ENCODE measurements at regions not wholly inside any gene's neighbourhood (a gene's known extent, or its start where the extent isn't known, plus 50 kb on each side); places are given as distances from the start of the nearest gene placed in this dataset.

DNA sequence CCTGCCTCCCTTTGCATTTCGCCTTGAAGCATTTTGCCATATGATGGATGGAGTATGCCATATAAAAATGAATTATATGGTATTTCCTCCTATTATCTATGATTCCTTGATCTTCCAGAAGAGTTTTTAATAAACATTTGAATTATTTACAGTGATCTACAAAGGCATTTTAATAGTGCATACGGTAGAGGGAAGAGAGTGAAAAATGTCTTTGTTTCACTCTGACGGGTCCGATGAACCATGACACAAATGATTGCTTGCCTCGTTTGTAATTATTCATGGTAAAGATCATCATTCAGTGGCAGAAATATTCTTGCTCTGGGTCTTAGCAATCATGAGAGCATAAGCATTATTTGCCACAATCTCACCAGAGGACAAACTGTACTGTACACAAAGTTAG lies 1010.9 kb downstream of the NTRK3 start:
- no peak for TF ChIP-seq POLR2A (IDR thresholded peaks at IDR 0.05; ENCODE audit: control extremely low read depth in 1 of 2, low read depth in 2 of 2, low read length in 2 of 2)
- no peak for TF ChIP-seq GABPA (IDR thresholded peaks at IDR 0.05; ENCODE audit: borderline replicate concordance, insufficient read depth, low read length)
- TF ChIP-seq, protein P1, sequence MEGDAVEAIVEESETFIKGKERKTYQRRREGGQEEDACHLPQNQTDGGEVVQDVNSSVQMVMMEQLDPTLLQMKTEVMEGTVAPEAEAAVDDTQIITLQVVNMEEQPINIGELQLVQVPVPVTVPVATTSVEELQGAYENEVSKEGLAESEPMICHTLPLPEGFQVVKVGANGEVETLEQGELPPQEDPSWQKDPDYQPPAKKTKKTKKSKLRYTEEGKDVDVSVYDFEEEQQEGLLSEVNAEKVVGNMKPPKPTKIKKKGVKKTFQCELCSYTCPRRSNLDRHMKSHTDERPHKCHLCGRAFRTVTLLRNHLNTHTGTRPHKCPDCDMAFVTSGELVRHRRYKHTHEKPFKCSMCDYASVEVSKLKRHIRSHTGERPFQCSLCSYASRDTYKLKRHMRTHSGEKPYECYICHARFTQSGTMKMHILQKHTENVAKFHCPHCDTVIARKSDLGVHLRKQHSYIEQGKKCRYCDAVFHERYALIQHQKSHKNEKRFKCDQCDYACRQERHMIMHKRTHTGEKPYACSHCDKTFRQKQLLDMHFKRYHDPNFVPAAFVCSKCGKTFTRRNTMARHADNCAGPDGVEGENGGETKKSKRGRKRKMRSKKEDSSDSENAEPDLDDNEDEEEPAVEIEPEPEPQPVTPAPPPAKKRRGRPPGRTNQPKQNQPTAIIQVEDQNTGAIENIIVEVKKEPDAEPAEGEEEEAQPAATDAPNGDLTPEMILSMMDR (IDR thresholded peaks at IDR 0.05; ENCODE audit: control extremely low read depth in 1 of 3, insufficient read depth in 1 of 3, low read depth in 1 of 3, low read length in 3 of 3): no peak
- no peak for TF ChIP-seq KDM1A (IDR thresholded peaks at IDR 0.05; ENCODE audit: borderline replicate concordance, low read length)
- TF ChIP-seq CBX8 (IDR thresholded peaks at IDR 0.05; ENCODE audit: borderline replicate concordance, low read depth, low read length): no peak
- TF ChIP-seq EZH2 (IDR thresholded peaks at IDR 0.05; ENCODE audit: low read depth, low read length, severe bottlenecking): no peak
- TF ChIP-seq, protein P2, sequence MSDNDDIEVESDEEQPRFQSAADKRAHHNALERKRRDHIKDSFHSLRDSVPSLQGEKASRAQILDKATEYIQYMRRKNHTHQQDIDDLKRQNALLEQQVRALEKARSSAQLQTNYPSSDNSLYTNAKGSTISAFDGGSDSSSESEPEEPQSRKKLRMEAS (IDR thresholded peaks at IDR 0.05): no peak
- TF ChIP-seq ZNF274 (IDR thresholded peaks at IDR 0.05; ENCODE audit: borderline replicate concordance, extremely low read depth, low read length): no peak
- TF ChIP-seq YY1 (IDR thresholded peaks at IDR 0.05; ENCODE audit: low read depth, low read length): no peak
